Mesothelial cell of epicardium (in vitro differentiated cells): ENCODE measurements at regions not wholly inside any gene's neighbourhood (a gene's known extent, or its start where the extent isn't known, plus 50 kb on each side); places are given as distances from the start of the nearest gene placed in this dataset.

Experiments used
- DNase-seq, 2 experiments: peaks; one replicate each; pipeline ENCODE4 v3.0.0; 2021; ENCODE audit warnings: low spot score in 2 of 2; ENCODE audit not compliant: unreplicated experiment in 2 of 2
- H3K27ac Mint-ChIP-seq: 2 replicates; pipeline ENCODE4 v1.8.0; 2021; ENCODE audit warnings: mixed read lengths
- H3K27me3 Mint-ChIP-seq: 2 replicates; pipeline ENCODE4 v1.8.0; 2021; ENCODE audit warnings: low read depth, mixed read lengths
- H3K36me3 Mint-ChIP-seq: 2 replicates; pipeline ENCODE4 v1.8.0; 2021; ENCODE audit warnings: mixed read lengths
- H3K4me1 Mint-ChIP-seq: 2 replicates; pipeline ENCODE4 v1.8.0; 2021; ENCODE audit warnings: mixed read lengths
- H3K4me3 Mint-ChIP-seq: 2 replicates; pipeline ENCODE4 v1.8.0; 2021; ENCODE audit warnings: mild to moderate bottlenecking, moderate library complexity, mixed read lengths
- H3K9me3 Mint-ChIP-seq: 2 replicates; pipeline ENCODE4 v1.8.0; 2021; ENCODE audit warnings: mixed read lengths
- CTCF ChIP-seq: fragments of 200-600 bp; sonication (generic); IDR thresholded peaks from one replicate; pipeline ENCODE4 v1.5.0; 2021; ENCODE audit warnings: antibody characterized with exemption; ENCODE audit not compliant: unreplicated experiment

GRCh38 chr3:34388830-34389229 is 590.4 kb downstream of the PDCD6IP start:
- H3K9me3 Mint-ChIP-seq, result peaks cover 17% of the 10 kb centered on the region
- no peak for DNase-seq
- no peaks in the 10 kb centered on the region for H3K36me3 Mint-ChIP-seq
- peaks cover 6% of the 10 kb centered on the region for H3K4me1 Mint-ChIP-seq
- H3K27ac Mint-ChIP-seq, result peak overlapping the region; percentile 1
- TF ChIP-seq CTCF, result no peak
- H3K27me3 Mint-ChIP-seq, result no peaks in the 10 kb centered on the region
- no peak overlapping the region for H3K4me3 Mint-ChIP-seq

GRCh38 chr3:34394978-34395748 is 596.7 kb downstream of the PDCD6IP start:
- DNase-seq, result no peak
- Mint-ChIP-seq H3K27ac (no peak overlapping the region), H3K4me3 (no peak overlapping the region), H3K27me3 (no peaks in the 10 kb centered on the region), H3K36me3 (no peaks in the 10 kb centered on the region), H3K4me1 (no peaks in the 10 kb centered on the region), H3K9me3 (peaks cover 27% of the 10 kb centered on the region)
- no peak for TF ChIP-seq CTCF

GRCh38 chr3:34396288-34396687 is 597.9 kb downstream of the PDCD6IP start:
- Mint-ChIP-seq H3K36me3 (no peaks in the 10 kb centered on the region), H3K27me3 (no peaks in the 10 kb centered on the region), H3K4me1 (no peaks in the 10 kb centered on the region), H3K27ac (no peak overlapping the region), H3K4me3 (no peak overlapping the region), H3K9me3 (peaks cover 28% of the 10 kb centered on the region)
- TF ChIP-seq CTCF, result no peak
- no peak for DNase-seq

- Mint-ChIP-seq H3K36me3 (no peaks in the 10 kb centered on the region), H3K27ac (no peak overlapping the region), H3K4me1 (no peaks in the 10 kb centered on the region), H3K27me3 (no peaks in the 10 kb centered on the region), H3K4me3 (no peak overlapping the region), H3K9me3 (peaks cover 32% of the 10 kb centered on the region)
- no peak for DNase-seq
- no peak for TF ChIP-seq CTCF
Measured at GRCh38 chr3:34396956-34397355, 598.5 kb downstream of the PDCD6IP start.

- no peaks in the 10 kb centered on the region for H3K27me3 Mint-ChIP-seq
- peaks cover 18% of the 10 kb centered on the region for H3K9me3 Mint-ChIP-seq
- DNase-seq, result no peak
- no peaks in the 10 kb centered on the region for H3K36me3 Mint-ChIP-seq
- TF ChIP-seq CTCF, result no peak
- H3K4me3 Mint-ChIP-seq, result no peak overlapping the region
- H3K27ac Mint-ChIP-seq, result no peak overlapping the region
- no peaks in the 10 kb centered on the region for H3K4me1 Mint-ChIP-seq
Measured at GRCh38 chr3:34399401-34399800, 601.0 kb downstream of the PDCD6IP start.
